KMS-11 (cell line): ENCODE measurements at regions not wholly inside any gene's neighbourhood (a gene's known extent, or its start where the extent isn't known, plus 50 kb on each side); places are given as distances from the start of the nearest gene placed in this dataset.

Experiments
- H2AFZ ChIP-seq: fragments of 200-600 bp; sonication (generic); 2 replicates; pipeline ENCODE4 v1.6.1; 2016; ENCODE audit warnings: antibody characterized with exemption, mixed run types, low read depth
- H3K27ac ChIP-seq: fragments of 200-600 bp; sonication (generic); 2 replicates; pipeline ENCODE4 v1.6.1; 2016; ENCODE audit warnings: mild to moderate bottlenecking, mixed run types
- H3K27me3 ChIP-seq: fragments of 200-600 bp; sonication (generic); 2 replicates; pipeline ENCODE4 v1.6.1; 2017; ENCODE audit warnings: mild to moderate bottlenecking, low read depth, mixed run types, moderate library complexity; ENCODE audit not compliant: insufficient read depth
- H3K36me3 ChIP-seq: fragments of 200-600 bp; sonication (generic); 2 replicates; pipeline ENCODE4 v1.6.1; 2017; ENCODE audit warnings: mild to moderate bottlenecking, mixed run types; ENCODE audit not compliant: insufficient read depth
- H3K4me1 ChIP-seq: fragments of 200-600 bp; sonication (generic); 2 replicates; pipeline ENCODE4 v1.6.1; 2016; ENCODE audit warnings: mild to moderate bottlenecking, low read depth, mixed run types; ENCODE audit not compliant: poor library complexity, severe bottlenecking
- H3K4me2 ChIP-seq: fragments of 200-600 bp; sonication (generic); 2 replicates; pipeline ENCODE4 v1.7.0; 2016; ENCODE audit warnings: mild to moderate bottlenecking, mixed run types
- H3K4me3 ChIP-seq: fragments of 200-600 bp; sonication (generic); IDR thresholded peaks from 2 replicates; pipeline ENCODE4 v1.6.1; 2017; ENCODE audit warnings: low read depth, low read length, mixed read lengths; ENCODE audit not compliant: insufficient read depth
- H3K79me2 ChIP-seq: fragments of 200-600 bp; sonication (generic); 2 replicates; pipeline ENCODE4 v1.6.1; 2016; ENCODE audit warnings: low read depth, mixed run types; ENCODE audit not compliant: insufficient read depth
- H3K9ac ChIP-seq: fragments of 200-600 bp; sonication (generic); 2 replicates; pipeline ENCODE4 v1.6.1; 2016; ENCODE audit warnings: mild to moderate bottlenecking, mixed run types
- H4K20me1 ChIP-seq: fragments of 200-600 bp; sonication (generic); 2 replicates; pipeline ENCODE4 v1.6.1; 2016; ENCODE audit warnings: mild to moderate bottlenecking, mixed run types; ENCODE audit not compliant: insufficient read depth
- CTCF ChIP-seq: fragments of 200-600 bp; sonication (generic); conservative IDR thresholded peaks from 2 replicates; pipeline ENCODE4 v1.6.1; 2017; ENCODE audit warnings: low read depth, mild to moderate bottlenecking, antibody characterized with exemption, low read length, moderate library complexity, mixed read lengths

- H3K9ac ChIP-seq = no peak overlapping the region
- no peaks in the 10 kb centered on the region for H3K36me3 ChIP-seq
- no peak overlapping the region for H2AFZ ChIP-seq
- no peaks in the 10 kb centered on the region for H3K79me2 ChIP-seq
- H3K4me2 ChIP-seq = no peak overlapping the region
- no peak for TF ChIP-seq CTCF
- no peak overlapping the region for H3K4me3 ChIP-seq
- H3K27me3 ChIP-seq = no peaks in the 10 kb centered on the region
- no peak overlapping the region for H3K27ac ChIP-seq
- no peaks in the 10 kb centered on the region for H4K20me1 ChIP-seq
- no peaks in the 10 kb centered on the region for H3K4me1 ChIP-seq
Measured at GRCh38 chr21:20617130-20617529, 381.1 kb upstream of the NCAM2 start.

- no peak overlapping the region for H2AFZ ChIP-seq
- no peak overlapping the region for H3K9ac ChIP-seq
- no peak overlapping the region for H3K4me2 ChIP-seq
- no peak for TF ChIP-seq CTCF
- no peaks in the 10 kb centered on the region for H3K27me3 ChIP-seq
- no peak overlapping the region for H3K4me3 ChIP-seq
- no peaks in the 10 kb centered on the region for H3K79me2 ChIP-seq
- no peaks in the 10 kb centered on the region for H3K4me1 ChIP-seq
- no peak overlapping the region for H3K27ac ChIP-seq
- no peaks in the 10 kb centered on the region for H4K20me1 ChIP-seq
- H3K36me3 ChIP-seq = no peaks in the 10 kb centered on the region
Measured at GRCh38 chr21:20618878-20619277, 379.3 kb upstream of the NCAM2 start.

GRCh38 chr21:20627594-20627993 is 370.6 kb upstream of the NCAM2 start:
- Histone ChIP-seq H4K20me1 (no peaks in the 10 kb centered on the region), H3K36me3 (no peaks in the 10 kb centered on the region), H3K4me2 (no peak overlapping the region), H3K27ac (no peak overlapping the region), H3K4me3 (no peak overlapping the region), H3K27me3 (no peaks in the 10 kb centered on the region), H3K4me1 (no peaks in the 10 kb centered on the region), H3K9ac (no peak overlapping the region), H2AFZ (no peak overlapping the region), H3K79me2 (no peaks in the 10 kb centered on the region)
- no peak for TF ChIP-seq CTCF

GRCh38 chr21:20631633-20632032 is 366.6 kb upstream of the NCAM2 start:
- no peak overlapping the region for H3K27ac ChIP-seq
- H3K4me1 ChIP-seq = no peaks in the 10 kb centered on the region
- no peak overlapping the region for H3K4me2 ChIP-seq
- no peak overlapping the region for H3K4me3 ChIP-seq
- no peaks in the 10 kb centered on the region for H3K36me3 ChIP-seq
- H2AFZ ChIP-seq = no peak overlapping the region
- no peak overlapping the region for H3K9ac ChIP-seq
- TF ChIP-seq CTCF = no peak
- H3K27me3 ChIP-seq = no peaks in the 10 kb centered on the region
- no peaks in the 10 kb centered on the region for H4K20me1 ChIP-seq
- H3K79me2 ChIP-seq = no peaks in the 10 kb centered on the region

- Histone ChIP-seq H4K20me1 (no peaks in the 10 kb centered on the region), H3K27me3 (no peaks in the 10 kb centered on the region), H3K4me2 (no peak overlapping the region), H3K9ac (no peak overlapping the region), H3K79me2 (no peaks in the 10 kb centered on the region), H3K27ac (no peak overlapping the region), H2AFZ (no peak overlapping the region), H3K4me3 (no peak overlapping the region), H3K4me1 (no peaks in the 10 kb centered on the region), H3K36me3 (no peaks in the 10 kb centered on the region)
- no peak for TF ChIP-seq CTCF
Measured at GRCh38 chr21:20639026-20639425, 359.2 kb upstream of the NCAM2 start.
